ENCODE measurements at regions not wholly inside any gene's neighbourhood (a gene's known extent, or its start where the extent isn't known, plus 50 kb on each side); places are given as distances from the start of the nearest gene placed in this dataset.
"Not testable (repeated sequence)": the region's sequence is repeated elsewhere in the genome, so short reads cannot be mapped to it uniquely, and the experiment has no call there.

DNA sequence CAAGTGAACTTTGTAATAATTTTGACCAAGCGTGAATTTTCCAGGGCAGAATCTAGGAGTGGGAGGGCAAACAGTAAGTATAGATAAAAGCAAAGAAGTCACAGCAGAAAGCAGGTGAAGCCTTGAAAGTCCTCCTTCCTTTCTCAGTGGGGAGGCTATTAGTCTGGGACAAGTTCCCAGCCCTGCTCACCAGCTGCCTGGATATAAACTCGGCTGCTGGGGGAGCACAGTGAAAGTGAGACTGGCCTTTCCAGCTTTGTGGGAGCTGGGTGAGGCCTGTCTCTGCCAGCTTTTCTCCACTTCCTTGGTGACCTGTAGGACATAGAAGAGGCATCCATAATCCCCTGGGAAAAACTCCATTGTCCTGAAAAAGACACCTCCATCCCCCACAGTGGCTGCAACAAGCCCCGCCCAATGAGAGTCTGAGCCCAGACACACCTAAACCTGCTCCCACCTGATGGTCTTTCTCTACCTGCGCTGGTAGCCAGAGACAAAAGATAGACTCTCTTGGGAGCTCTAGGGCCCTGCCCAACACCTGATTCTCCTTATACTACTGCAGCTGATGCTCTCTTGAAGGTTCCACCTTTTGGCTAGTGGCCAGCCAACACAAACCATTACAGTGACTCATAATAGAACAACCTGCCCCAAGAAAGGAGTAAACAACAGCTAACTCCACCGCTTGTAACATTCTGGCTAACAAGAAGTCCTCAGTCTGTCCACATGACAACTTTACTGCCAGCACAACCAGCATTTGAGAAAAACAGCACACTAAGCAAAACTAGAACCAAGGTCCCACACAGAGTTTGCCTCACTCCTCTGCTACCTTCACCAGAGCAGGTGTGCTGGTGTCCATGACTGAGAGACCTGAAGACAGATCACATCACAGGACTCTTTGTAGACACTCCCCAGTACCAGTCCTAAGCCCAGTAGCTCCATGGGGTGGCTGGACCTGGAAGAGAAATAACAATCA is 252.2 kb upstream of the SLITRK6 start:
- DNase-seq (ENCODE audit: low spot score), result no peak

DNA sequence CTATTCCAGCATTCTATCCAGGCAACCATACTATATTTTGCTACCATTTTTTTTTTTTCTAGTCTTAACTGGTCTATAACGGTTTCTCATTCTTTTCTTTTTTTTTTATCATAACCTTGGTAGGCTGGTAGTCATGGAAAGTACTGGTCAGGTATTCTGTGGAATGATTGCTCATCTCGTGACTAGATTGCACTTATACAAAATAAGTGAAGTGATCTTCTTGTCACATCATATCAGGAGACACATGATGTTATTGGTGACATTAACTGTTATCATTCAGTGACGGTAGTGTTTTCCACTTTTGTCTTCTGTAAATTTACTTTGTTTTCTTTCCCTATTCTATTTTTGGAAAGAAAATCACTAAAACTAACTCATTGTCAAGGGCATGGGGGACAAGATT is 239.3 kb upstream of the SLITRK6 start:
- DNase-seq (ENCODE audit: low spot score), result no peak

DNA sequence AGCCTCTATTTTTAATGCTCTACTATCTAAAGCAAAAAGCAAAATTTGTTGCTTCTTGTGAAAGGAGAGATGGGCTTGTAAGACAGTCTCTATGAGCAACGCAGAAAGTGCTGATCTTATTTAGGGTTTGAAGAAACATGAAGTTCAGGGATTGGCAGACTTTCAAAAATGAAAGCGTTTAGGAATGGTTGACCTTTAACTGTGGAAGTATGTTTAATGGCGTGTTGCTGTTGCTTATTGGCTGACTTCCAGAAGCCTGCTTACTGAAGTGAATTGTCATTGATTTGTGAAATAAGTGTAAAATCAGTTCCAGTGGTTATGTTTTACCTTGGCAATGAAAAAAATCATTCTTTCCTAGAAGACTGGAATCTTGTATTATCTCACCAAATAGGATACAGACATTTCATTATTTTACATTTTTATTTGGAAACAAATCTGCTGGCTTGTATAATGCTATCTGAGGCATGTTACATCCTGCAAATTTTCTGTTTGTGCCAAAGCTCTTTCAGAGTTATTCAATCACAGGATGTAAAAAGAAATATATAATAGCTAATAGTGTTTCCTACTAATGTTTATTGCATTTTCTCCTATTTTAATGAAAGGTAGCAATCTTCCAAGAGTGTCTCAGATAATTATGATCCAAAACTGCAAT is 221.3 kb upstream of the SLITRK6 start:
- no peak for DNase-seq (ENCODE audit: low spot score)

DNA sequence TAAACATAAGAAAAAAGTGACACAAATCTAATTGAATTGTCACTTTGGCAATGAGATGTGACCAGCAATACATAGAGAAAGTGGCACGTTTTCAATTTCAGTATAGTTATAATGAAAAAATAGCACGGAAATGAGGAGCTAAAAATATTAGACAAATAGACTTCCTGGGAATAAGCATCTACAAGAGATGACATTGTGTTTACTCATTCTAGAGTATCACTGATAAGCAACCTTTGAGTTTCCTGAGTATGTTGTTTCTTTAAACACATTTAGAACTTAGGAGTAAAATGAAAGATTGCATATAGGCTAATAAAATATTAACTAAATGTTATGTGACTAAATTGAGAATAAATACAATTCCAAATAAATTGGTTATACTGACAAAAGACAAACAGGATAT is 207.1 kb upstream of the SLITRK6 start:
- no peak for DNase-seq (ENCODE audit: low spot score)

DNA sequence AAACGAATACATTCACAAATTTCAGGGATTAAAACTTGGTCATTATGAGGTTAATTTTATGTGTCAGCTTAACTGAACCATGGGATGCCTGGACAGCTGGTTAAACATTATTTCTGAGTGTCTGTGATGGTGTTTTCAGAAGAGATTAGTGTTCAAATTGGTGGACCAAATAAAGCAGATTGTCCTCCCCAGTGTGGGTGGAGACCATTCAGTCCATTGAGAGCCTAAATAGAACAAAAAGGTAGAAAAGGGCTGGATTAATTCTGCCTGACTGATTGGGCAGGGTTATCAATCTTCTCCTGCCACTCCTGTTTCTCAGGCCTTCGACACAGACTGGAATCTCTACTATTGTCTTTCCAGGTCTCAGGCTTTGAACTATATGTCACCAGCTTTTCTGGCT is 203.8 kb upstream of the SLITRK6 start:
- DNase-seq (ENCODE audit: low spot score), result no peak

DNA sequence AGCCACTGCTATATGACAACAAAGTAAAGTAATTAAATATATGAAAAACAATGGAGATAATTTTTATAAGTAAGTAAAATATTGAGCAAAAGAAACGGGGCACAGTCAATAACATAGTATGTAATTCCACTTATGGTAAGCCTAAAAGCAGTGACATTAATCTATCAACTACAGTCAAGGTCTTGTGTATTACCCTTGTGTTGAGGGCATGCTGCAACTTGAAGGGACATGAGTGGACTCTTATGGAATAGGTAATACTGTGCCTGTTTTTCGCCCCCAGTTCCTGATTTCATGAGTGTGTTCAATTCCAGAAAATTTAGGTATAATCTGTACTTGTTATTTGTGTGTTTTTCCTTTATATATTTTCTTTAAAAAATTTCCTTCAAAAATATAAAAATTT is 201.3 kb upstream of the SLITRK6 start:
- DNase-seq (ENCODE audit: low spot score), result no peak

DNA sequence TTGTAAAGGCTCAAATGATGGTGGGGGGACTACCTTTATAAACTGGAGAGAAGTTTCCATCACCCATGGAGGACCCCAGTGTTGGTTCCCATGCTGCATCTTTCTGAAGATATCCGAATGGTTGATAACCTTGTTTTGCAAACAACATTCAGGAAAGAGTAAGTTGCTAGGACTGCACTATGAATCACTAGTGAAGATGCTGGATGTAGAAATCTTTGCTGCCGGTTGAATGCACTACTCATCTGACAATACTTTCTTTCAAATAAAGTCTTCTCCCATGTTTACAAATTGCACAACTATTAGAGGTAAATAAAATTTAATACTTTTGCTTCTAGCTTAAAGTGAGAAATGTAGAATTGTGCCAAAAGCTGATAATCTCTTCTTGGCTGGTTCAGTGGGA is 198.4 kb upstream of the SLITRK6 start:
- DNase-seq (ENCODE audit: low spot score), result no peak

DNA sequence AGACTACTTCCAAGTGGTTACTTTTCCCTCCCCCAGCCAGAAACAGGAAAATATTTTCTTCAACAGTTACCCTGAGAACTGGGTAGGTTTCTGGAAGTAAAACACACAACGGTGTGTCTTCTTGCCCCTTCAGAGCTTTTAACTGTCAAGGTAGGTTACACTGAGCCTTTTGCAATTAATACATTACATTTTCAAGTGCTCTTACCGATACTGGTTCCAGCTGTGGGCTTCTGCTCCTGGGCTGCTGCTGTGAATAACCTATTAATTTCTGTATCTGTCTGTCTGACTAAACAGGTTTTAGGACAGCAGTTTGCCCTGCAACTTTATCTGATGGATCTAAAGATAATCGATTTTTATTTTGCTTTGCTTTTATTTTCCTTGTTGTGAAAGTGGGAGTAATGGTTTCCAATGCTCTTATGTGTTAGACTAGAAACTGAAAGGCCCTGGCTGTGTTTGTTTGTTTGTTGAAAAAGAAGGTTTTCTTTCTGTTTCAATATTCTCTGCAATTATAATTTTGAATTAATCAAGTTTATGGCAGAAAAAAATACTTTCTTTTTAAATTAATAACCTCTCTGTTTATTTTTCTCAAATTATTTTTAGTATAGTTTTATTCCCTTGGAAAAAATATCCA is 196.7 kb upstream of the SLITRK6 start:
- no peak for DNase-seq (ENCODE audit: low spot score)

DNA sequence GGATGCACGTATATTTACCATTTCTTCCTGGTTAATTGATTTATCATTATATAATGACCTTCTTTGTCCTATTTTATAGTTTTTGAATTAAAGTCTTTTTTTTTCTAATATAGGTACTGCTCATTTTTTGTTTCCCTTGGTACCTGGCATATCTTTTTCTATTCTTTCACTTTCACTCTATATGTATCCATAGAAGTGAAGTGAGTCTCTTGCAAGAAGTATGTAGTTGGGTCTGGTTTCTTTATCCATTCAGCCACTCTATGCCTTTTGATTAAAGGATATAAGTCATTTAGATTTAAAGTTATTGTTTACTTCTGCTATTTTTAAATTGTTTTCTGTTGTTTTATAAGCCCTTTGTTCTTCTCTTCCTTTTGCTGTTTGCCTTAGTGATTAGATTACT is 194.3 kb upstream of the SLITRK6 start:
- DNase-seq (ENCODE audit: low spot score), result no peak

DNA sequence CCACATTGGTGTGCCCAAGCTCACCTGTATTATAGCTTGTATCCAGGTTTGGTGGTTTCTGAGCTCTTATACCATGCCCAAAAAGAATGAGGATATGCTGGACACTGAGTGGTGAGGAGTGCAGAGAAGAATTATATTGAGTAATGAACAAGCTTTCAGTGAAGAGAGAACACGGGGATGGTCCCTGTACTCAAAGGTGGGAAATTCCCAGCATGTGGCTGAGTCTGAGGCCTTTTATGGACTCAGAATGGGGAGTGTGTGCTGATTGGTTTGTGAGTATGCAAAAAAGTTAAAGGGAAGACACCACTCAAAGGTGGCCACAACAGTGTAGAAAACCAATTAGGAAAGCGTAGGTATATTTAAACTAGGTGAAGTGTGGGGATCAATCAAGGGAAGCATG is 191.2 kb upstream of the SLITRK6 start:
- no peak for DNase-seq (ENCODE audit: low spot score)

DNA sequence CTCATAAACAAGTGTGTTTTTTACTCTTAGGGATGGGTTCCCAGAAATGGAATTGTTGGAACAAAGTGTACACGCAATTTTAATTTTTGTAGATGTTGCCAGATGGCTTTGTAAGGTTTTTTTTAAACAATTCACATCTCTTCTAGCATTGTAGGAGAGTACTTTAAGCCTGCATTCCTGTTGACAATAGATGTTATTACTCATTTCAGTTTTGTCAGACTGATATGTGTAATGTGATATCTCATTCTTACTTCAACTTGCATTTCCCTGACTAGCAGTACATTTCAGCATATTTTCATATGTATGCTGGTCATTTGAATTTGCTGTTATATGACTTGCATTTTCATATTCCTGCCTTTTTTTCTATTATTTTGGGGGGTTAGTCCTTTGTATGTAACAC is 186.6 kb upstream of the SLITRK6 start:
- DNase-seq (ENCODE audit: low spot score), result no peak

DNA sequence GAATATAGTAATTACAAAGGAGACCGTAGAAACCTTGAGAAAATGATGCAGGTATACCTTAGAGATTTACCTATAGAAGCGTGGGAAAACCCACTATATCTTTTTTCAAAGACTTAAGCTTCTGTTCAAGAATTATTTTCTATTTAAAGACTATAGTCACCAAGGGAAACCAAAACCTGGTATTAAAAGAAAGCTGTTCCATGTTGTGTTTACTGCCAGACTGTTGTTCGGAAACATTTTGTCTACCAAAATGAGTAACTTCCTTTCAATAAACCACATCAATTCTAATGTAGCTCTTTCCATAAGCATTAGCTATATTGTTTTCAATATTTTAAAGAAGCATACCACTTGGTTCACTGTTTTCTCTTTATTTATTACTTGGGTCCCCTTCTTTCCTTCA is 182.9 kb upstream of the SLITRK6 start:
- DNase-seq (ENCODE audit: low spot score), result no peak

DNA sequence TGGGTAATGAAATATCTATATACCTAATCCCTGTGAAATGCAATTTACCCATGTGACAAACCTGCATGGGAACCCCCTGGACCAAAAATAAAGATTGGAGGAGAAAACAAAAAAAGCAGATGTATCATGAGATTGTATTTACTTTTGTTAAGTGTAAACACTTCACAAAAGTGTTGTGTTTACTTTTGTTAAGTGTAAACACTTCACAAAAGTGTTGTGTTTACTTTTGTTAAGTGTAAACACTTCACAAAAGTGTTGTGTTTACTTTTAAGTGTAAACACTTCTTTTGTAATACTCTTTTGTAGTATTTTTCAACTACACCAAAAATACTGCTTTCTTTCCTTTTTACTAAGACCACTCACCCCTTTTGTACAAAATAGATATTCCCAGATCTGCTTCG is 181.2 kb upstream of the SLITRK6 start:
- DNase-seq (ENCODE audit: low spot score), result not testable (repeated sequence)

DNA sequence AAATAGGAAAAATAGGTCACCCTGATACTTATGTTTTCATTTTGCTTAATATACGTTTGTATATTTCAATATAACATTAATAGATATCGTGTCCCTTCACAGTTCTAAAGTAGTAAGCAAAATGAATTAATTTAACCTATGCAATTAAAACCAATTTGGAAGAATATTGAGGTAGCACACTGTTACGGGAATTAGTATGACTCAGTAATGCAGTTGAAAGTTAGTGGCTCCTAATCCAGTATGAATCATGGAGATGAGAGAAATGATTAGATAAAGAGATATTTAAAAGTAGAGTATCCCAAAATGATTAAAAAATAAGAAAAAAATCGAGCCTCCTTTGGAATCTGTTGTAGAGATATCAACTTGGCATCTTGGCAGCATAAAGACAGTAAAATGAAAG is 177.0 kb upstream of the SLITRK6 start:
- DNase-seq (ENCODE audit: low spot score), result no peak

DNA sequence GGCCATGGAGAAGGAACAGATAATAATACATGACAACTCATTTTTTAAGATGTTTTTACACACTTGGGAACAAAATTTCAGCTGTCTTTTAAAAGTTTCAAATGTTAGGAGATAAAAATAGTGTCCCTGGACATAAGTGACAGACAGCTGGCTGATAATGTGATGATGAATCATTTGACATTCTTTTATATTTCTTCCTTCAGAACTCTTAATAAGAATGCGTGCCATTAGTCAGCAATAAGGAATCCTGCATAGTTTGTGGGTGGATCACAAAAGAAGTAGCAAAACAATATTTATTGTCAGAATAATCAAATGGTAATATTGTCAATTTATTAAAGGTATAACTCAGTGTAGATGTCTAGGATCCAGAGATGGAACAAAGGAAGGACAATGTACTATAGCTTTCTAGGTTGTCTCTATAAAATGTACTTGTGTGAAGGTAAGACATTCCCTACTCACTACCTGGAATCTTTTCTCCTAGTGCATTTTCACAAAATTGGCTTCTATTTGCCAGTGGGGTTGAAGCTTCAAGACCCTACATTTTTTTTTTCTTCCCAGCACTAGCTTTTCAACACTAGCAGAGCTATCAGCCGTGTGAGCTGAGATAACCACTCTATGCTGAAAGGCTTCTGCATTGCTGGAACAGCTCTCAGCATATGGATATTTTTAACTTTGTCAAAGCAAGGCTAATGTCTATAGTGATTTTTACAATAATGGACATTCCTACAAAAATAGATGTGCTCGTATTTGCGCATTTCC is 175.6 kb upstream of the SLITRK6 start:
- DNase-seq (ENCODE audit: low spot score), result no peak

DNA sequence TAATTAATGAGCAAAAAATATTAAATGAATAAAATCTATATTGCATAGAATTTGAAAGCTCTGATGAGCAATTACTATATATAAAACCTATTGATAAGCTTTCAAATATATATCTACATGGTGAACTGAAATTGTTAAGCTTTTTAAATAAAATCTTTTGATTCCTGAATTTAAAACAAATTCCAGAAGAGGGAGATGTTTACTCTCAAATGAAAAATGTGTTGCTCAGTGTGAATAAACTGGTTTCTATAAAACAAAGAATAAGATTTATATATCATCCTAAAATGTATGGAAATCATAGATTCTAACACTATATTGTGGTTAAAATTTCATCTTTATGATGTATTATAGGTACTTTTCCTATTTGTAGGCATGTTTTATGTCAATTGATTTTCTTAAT is 171.5 kb upstream of the SLITRK6 start:
- DNase-seq (ENCODE audit: low spot score), result no peak

DNA sequence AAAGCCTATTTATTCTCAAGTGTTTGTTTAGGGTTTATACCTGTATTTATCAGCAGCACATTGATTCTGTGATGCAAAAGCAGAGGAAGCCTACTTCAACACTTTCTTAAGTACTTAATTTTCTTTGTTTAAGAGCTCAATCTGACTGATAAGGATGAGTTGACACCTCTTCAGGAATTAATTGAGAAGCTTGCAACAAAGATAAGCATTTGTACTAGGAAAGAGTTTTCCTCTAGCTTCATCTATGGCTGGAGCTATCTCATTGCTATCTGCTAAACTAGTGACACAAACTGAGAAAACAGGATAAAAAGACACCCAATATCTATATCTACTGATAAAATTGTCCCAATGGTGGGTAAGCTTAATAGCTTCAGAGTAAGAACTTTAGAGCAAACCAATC is 170.1 kb upstream of the SLITRK6 start:
- no peak for DNase-seq (ENCODE audit: low spot score)

DNA sequence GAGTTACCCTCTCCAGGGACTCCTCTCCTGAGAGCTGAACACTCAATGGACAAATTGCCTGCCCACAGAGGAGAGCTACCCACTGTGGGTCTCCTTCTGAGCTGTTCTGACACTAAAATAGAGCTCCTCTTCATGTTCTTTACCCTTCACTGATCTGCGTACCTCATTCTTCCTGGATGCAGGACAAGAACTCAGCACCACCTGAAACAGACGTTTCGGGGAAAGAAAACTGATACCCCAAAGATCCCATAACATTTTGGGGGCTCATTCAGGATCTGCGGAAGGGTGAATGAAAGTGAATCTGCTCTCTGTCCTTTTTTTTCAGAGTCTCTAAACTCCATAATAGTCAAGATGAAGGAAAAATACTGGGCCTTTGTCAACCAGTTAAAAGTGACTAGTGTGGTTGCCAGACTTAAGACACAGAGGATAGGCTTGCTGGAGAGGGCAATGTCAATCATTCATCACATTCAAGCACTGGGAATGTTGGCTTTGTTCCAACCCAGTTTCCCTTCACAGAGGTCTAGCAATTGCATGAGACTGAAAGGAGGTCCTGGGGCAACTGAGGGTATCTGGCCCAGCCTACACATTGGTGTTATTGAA is 136.7 kb upstream of the SLITRK6 start:
- DNase-seq (ENCODE audit: low spot score), result no peak

DNA sequence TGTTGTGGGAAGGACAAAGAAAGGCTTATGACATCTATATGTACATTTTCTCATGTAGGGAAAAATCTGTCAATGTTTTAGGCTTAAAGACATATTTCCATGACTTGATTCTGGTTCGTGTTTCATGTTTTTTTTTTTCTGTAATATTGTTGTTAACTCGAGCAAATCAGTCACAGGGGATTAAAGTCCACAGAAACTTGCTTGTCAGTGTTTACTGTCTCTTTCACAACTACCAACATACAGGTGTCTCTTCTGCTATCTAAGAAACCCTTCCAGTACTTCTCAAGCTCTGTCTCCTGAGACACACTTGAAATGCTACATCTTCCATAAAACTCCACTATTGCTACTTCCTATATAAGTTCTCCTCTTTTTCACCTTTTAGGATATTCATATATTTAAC is 130.9 kb upstream of the SLITRK6 start:
- DNase-seq (ENCODE audit: low spot score), result no peak

DNA sequence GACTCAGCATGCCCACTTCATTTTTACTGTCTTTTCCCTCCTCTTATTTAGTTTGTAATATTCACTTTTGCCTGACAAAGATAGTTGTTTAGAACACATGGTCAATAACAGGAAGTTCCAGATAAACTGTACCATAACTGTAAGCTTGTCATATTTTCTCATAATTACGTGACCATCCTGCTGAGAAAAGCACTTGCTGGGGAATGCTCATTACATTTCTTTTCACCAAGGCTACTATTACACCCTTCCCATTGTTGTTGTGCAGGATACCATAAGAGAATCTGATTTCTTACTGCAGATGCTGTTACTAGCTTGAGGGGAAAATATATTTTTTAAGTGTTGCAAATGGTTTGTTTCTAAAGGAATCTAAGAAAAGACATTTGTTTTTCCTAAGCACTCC is 111.7 kb upstream of the SLITRK6 start:
- DNase-seq (ENCODE audit: low spot score), result no peak

DNA sequence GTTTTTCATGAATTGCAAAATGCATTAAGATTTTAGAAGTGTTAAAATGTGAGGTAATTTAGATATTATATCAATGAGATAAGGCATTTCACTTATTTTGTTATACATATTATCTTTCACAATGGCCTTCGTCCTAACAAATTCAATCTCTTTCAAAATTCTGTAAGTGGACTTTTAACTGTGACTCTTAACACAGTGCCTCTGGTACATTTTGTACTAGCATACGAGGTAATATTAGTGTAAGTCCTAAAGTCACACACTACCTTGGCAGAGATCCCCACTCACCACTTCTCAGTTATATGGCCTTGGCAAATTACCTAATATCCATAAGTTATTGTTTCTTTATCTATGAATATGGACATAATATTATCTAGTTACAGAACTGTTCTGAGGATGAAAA is 101.3 kb upstream of the SLITRK6 start:
- no peak for DNase-seq (ENCODE audit: low spot score)

All from D341Med (cell line).